HEK293T (cell line): ENCODE measurements at regions not wholly inside any gene's neighbourhood (a gene's known extent, or its start where the extent isn't known, plus 50 kb on each side); places are given as distances from the start of the nearest gene placed in this dataset.

Experiments
- ARNT ChIP-seq: fragments of 450-650 bp; IDR thresholded peaks from 2 replicates; pipeline ENCODE4 v1.6.1; 2017; ENCODE audit warnings: mild to moderate bottlenecking
- BHLHE40 ChIP-seq: fragments of 450-650 bp; IDR thresholded peaks from 2 replicates; pipeline ENCODE4 v1.6.1; 2016; ENCODE audit warnings: mild to moderate bottlenecking, moderate library complexity, borderline replicate concordance
- CTBP1 ChIP-seq: fragments of 450-650 bp; IDR thresholded peaks from 2 replicates; pipeline ENCODE4 v1.6.1; 2016; ENCODE audit warnings: borderline replicate concordance
- ELF4 ChIP-seq: fragments of 450-650 bp; IDR thresholded peaks from 2 replicates; pipeline ENCODE4 v1.6.1; 2017; ENCODE audit warnings: antibody characterized with exemption
- FOXA1 ChIP-seq: fragments of 450-650 bp; IDR thresholded peaks from 2 replicates; pipeline ENCODE4 v1.6.1; 2016; ENCODE audit warnings: mild to moderate bottlenecking
- FOXK2 ChIP-seq: fragments of 450-650 bp; IDR thresholded peaks from 2 replicates; pipeline ENCODE4 v1.6.1; 2016; ENCODE audit warnings: mild to moderate bottlenecking
- FOXM1 ChIP-seq: fragments of 450-650 bp; IDR thresholded peaks from 2 replicates; pipeline ENCODE4 v1.6.1; 2017; ENCODE audit warnings: mild to moderate bottlenecking, borderline replicate concordance
- HDGF ChIP-seq: fragments of 450-650 bp; IDR thresholded peaks from 2 replicates; pipeline ENCODE4 v1.6.1; 2017; ENCODE audit warnings: antibody characterized with exemption, borderline replicate concordance
- NFRKB ChIP-seq: fragments of 450-650 bp; IDR thresholded peaks from 2 replicates; pipeline ENCODE4 v1.6.1; 2016; ENCODE audit warnings: mild to moderate bottlenecking, moderate library complexity
- PKNOX1 ChIP-seq: fragments of 450-650 bp; IDR thresholded peaks from 2 replicates; pipeline ENCODE4 v1.6.1; 2016
- SP1 ChIP-seq: fragments of 450-650 bp; IDR thresholded peaks from 2 replicates; pipeline ENCODE4 v1.6.1; 2017
- SUZ12 ChIP-seq: fragments of 450-650 bp; IDR thresholded peaks from 2 replicates; pipeline ENCODE4 v1.6.1; 2016; ENCODE audit warnings: mild to moderate bottlenecking
- TARDBP ChIP-seq: fragments of 450-650 bp; IDR thresholded peaks from 2 replicates; pipeline ENCODE4 v1.6.1; 2016
- ZNF384 ChIP-seq: fragments of 450-650 bp; IDR thresholded peaks from 2 replicates; pipeline ENCODE4 v1.6.1; 2016

GRCh38 chr14:101333335-101334280 is 227.7 kb upstream of the DIO3 start:
- TF ChIP-seq FOXK2 (no peak), HDGF (no peak), ZNF384 (no peak), ARNT (no peak), NFRKB (no peak), CTBP1 (no peak), ELF4 (no peak), TARDBP (no peak), SUZ12 (no peak), PKNOX1 (no peak), FOXM1 (no peak), SP1 (no peak), BHLHE40 (no peak), FOXA1 (no peak)
